HEK293T (cell line): ENCODE measurements at regions not wholly inside any gene's neighbourhood (a gene's known extent, or its start where the extent isn't known, plus 50 kb on each side); places are given as distances from the start of the nearest gene placed in this dataset.

Experiments used
- BHLHE40 ChIP-seq: fragments of 450-650 bp; IDR thresholded peaks from 2 replicates; pipeline ENCODE4 v1.6.1; 2016; ENCODE audit warnings: mild to moderate bottlenecking, moderate library complexity, borderline replicate concordance
- ELF4 ChIP-seq: fragments of 450-650 bp; IDR thresholded peaks from 2 replicates; pipeline ENCODE4 v1.6.1; 2017; ENCODE audit warnings: antibody characterized with exemption
- FOXM1 ChIP-seq: fragments of 450-650 bp; IDR thresholded peaks from 2 replicates; pipeline ENCODE4 v1.6.1; 2017; ENCODE audit warnings: mild to moderate bottlenecking, borderline replicate concordance
- HDGF ChIP-seq: fragments of 450-650 bp; IDR thresholded peaks from 2 replicates; pipeline ENCODE4 v1.6.1; 2017; ENCODE audit warnings: antibody characterized with exemption, borderline replicate concordance
- SP1 ChIP-seq: fragments of 450-650 bp; IDR thresholded peaks from 2 replicates; pipeline ENCODE4 v1.6.1; 2017
- ZNF384 ChIP-seq: fragments of 450-650 bp; IDR thresholded peaks from 2 replicates; pipeline ENCODE4 v1.6.1; 2016

DNA sequence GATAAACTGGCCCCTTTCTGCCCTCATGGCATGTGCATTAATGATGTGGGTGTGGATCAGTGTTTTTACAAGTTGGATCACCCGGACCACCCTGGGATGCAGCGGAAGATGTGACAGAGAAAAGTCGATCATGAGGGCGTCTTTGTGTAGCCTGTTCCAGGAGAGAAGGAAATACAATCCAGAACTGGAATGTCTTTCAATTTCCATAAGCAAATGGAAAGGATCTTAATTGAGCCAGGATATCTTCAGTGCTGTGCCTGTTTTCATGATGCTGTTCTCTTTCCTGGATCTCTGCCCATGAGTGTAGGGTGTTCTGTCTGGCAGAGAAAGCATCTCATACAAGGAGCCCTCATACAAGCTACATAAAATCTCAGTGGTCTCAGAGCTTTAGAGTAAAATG, 481.4 kb downstream of the XYLT1 start:
- TF ChIP-seq BHLHE40 (no peak), ZNF384 (no peak), SP1 (no peak), FOXM1 (no peak), HDGF (no peak), ELF4 (no peak)
